ENCODE measurements at regions not wholly inside any gene's neighbourhood (a gene's known extent, or its start where the extent isn't known, plus 50 kb on each side); places are given as distances from the start of the nearest gene placed in this dataset.

- DNase-seq = no peak
- intact Hi-C loops (cut with DNase I) = no loop called here
Observed at GRCh38 chr12:73277971-73278370, 1005.8 kb downstream of the TRHDE start.

GRCh38 chr12:73301530-73301929 lies 1029.4 kb downstream of the TRHDE start:
- DNase-seq = no peak
- intact Hi-C loops (cut with DNase I) = no loop called here

DNA sequence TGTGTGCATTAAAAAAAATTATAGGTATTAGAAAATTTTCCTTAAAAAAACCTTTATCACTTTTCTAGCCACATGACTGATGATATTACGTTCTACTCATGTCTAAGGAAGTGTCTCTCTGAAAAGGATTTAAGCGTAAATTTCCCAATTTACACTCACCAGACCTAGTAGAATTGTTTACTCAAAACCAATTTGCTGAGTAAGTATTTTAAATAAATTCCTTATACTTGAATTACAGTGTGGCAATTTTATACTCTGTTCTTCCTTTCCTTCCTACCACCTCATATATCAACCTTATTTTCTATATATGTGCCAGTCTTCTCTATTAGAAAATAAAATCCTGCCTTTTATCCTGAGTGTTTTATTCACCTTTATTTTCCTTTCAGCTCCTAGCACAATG lies 1035.1 kb downstream of the TRHDE start:
- no peak for DNase-seq

DNA sequence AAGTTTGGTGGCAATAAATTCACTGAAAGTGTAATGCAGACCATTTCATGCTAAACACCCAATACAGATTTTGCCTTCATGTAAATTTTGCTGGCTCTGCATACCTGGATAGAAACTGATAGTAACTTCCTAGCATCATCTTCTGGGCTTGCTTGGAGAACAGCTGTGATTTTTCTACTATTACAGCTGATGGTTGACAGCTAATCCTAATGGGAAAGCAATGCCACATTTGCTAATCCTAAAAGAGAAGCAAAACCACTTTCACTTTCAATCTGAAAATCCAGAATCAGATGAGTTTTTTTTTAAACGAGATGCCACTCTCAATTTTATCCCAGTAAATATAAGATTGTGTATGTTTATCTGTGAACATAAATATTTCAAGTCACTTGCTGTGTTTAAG lies 1035.9 kb downstream of the TRHDE start:
- DNase-seq = no peak

More for the DNA sequence above, 1035.1 kb downstream of the TRHDE start:
- intact Hi-C loops (cut with DNase I) = no loop called here

DNA sequence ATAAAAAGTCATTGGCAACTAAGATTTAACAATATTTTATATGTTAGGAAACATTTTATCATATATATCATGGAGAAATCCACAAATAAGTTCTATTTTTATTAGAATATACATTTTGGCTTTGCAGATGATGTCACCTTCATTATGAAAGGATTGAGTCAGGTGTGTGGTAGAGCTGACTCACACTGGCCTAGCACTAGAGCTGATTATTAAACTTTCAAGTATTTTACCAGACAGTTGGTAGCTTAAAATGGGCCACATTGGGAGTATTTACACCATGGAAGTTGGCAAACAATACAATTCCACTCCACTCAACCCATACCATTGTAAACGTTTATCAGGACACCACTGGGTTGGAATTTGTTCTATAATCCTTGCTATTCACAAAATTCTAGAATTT lies 1036.6 kb downstream of the TRHDE start:
- intact Hi-C loops (cut with DNase I) = no loop called here
- DNase-seq = no peak

More for the DNA sequence above, 1035.9 kb downstream of the TRHDE start:
- intact Hi-C loops (cut with DNase I) = no loop called here

GRCh38 chr12:73321319-73321718 lies 1049.1 kb downstream of the TRHDE start:
- intact Hi-C loops (cut with DNase I) = no loop called here
- DNase-seq = no peak

DNA sequence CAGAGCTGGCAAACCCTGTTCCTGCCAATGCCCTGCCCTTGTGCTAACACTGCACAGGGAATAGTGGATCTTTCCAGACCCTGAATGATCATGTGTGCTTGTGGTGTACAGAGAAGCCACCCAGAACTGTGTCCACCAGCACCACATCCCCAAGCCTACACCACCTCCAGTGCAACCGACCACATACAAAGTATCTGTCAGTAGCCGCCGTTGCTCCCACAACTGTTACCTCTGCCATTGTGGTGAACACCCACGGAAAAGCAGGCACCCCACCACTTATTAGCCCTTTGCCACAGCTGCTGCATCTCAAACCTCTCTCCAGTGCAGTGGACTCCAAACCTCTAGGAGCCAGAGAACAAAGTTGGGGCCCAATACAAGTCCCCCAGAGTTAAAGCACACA lies 1049.6 kb downstream of the TRHDE start:
- intact Hi-C loops (cut with DNase I) = no loop called here
- DNase-seq = no peak

GRCh38 chr12:73330584-73331351 lies 1058.6 kb downstream of the TRHDE start:
- intact Hi-C loops (cut with DNase I) = no loop called here
- no peak for DNase-seq

DNA sequence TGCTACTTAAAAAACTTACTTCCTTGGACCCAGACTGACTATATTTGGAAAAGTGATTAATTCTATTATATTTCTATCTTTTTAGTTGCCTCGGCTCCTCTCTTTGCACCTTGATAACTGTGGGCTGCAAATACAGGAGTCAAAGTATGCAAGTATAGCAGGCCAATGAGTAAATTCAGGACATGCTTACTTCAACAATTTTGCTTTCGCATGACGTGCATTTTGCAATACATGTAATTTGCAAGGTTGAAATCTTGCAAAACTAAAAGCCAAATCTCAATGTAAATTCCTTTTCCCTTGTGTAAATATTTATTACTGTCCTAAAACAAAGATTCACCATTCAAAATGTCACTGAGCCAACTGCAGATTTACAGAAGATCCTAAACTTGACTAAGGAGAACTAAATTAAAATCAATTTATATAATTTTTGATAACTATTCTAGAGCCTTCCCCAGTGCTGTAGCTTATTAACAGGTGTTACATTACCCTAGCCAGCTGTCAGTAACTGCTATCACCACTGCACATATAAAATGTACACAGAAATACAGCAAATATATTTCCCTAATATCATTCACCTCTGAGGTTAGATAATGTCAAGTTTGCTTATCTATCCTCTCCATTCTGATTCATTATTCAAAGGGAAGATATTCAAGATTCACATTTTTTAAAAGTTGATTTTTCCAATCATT lies 1069.5 kb downstream of the TRHDE start:
- intact Hi-C loops (cut with DNase I) = no loop called here
- no peak for DNase-seq

- no peak for DNase-seq
- intact Hi-C loops (cut with DNase I) = no loop called here
Observed at GRCh38 chr12:73342733-73343132, 1070.6 kb downstream of the TRHDE start.

- no peak for DNase-seq
- intact Hi-C loops (cut with DNase I) = no loop called here
Observed at GRCh38 chr12:73352826-73353225, 1080.7 kb downstream of the TRHDE start.

GRCh38 chr12:73361156-73361863 lies 1089.1 kb downstream of the TRHDE start:
- DNase-seq = no peak
- intact Hi-C loops (cut with DNase I) = no loop called here

DNA sequence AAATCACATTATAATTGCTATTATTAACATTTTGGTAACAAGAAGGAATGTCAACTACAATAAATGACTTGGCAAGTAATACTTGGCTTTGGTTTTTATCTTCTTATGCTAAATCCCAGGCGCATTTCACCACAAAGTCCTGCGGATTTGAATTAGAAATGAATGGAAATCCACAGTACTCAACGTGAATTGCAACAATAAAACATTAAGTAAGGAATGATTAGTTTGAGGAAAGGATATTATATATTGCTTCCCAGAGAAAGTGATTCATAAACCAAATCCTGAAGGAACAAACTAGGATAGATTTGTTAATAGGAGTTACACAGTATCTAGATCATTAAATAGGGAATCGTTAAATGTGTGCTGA lies 1089.7 kb downstream of the TRHDE start:
- intact Hi-C loops (cut with DNase I) = no loop called here
- no peak for DNase-seq

GRCh38 chr12:73362666-73363065 lies 1090.5 kb downstream of the TRHDE start:
- intact Hi-C loops (cut with DNase I) = no loop called here
- no peak for DNase-seq

- DNase-seq = no peak
- intact Hi-C loops (cut with DNase I) = no loop called here
Observed at GRCh38 chr12:73372856-73373255, 1100.7 kb downstream of the TRHDE start.

DNA sequence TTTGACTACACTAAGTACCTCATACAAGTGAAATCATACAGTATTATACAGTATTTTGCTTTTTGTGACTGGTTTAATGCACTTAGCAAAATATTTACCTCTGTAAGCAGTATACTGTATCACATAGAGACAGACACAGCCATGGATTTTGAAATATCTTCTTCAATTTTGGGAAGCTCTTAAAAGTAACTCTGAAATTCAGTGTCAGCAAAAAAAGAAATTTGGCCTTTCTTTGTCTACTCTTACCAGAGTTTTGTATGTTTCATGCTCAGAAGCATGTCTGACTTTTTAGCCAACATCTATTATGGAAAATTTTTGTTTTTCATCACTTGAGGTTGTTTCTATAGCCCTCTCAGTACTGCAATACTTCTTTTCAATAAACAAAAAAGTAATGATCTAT lies 1102.2 kb downstream of the TRHDE start:
- intact Hi-C loops (cut with DNase I) = no loop called here

DNA sequence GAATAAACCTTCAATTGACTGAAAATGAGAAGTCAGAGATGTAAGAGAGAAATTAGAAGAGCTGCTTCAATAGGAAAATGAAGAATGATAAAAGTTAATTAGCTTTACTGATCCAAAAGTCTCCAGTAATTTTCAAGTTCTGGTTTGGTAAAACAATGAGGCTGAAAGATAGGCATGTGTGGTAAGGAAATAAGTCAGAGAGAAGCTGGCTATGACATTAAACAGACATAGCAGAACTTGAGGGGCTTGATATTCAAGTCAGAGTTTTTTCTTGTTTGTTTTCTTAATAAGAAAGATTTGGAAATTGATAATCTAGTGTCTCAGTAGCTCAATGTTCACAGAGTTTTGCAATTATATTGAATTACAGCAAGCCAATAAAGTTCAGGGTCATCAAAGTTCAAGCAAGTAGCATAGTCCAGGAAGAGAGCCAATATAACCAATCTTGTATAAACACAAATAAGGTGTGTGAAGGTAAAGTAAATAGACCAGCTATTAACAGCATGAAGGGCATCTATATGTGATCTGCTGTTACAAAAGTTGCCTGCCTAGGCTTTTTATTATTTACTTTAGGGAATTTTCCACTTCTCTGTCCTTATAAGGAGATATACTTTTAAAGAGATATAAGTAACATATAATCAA lies 1111.5 kb downstream of the TRHDE start:
- intact Hi-C loops (cut with DNase I) = no loop called here

More for the DNA sequence above, 1102.2 kb downstream of the TRHDE start:
- no peak for DNase-seq

GRCh38 chr12:73384592-73384991 lies 1112.4 kb downstream of the TRHDE start:
- DNase-seq = no peak
- intact Hi-C loops (cut with DNase I) = no loop called here

More for the DNA sequence above, 1111.5 kb downstream of the TRHDE start:
- no peak for DNase-seq

GRCh38 chr12:73390261-73390660 lies 1118.1 kb downstream of the TRHDE start:
- DNase-seq = no peak
- intact Hi-C loops (cut with DNase I) = no loop called here

GRCh38 chr12:73413051-73413450 lies 1124.6 kb upstream of the ATXN7L3B start:
- DNase-seq = no peak
- intact Hi-C loops (cut with DNase I) = no loop called here
